HFFc6 (cell line): ENCODE measurements at regions not wholly inside any gene's neighbourhood (a gene's known extent, or its start where the extent isn't known, plus 50 kb on each side); places are given as distances from the start of the nearest gene placed in this dataset.
A peak's percentile ranks its signal among the peaks of the same experiment; 100 is the strongest.
"Not testable (repeated sequence)": the region's sequence is repeated elsewhere in the genome, so short reads cannot be mapped to it uniquely, and the experiment has no call there.

Source experiments
- DNase-seq: peaks from one replicate; pipeline ENCODE4 v3.0.0-alpha.2; 2018
- H3K27ac Mint-ChIP-seq: 2 replicates; pipeline ENCODE4 v1.8.0; 2020; ENCODE audit warnings: mild to moderate bottlenecking, mixed read lengths
- H3K27me3 Mint-ChIP-seq: 2 replicates; pipeline ENCODE4 v1.8.0; 2021; ENCODE audit warnings: mild to moderate bottlenecking, moderate library complexity, mixed read lengths; ENCODE audit not compliant: insufficient read depth
- H3K36me3 Mint-ChIP-seq: 2 replicates; pipeline ENCODE4 v1.8.0; 2021; ENCODE audit warnings: low read depth, mixed read lengths
- H3K4me1 Mint-ChIP-seq: 2 replicates; pipeline ENCODE4 v1.8.0; 2020; ENCODE audit warnings: low read depth, mixed read lengths
- H3K4me3 Mint-ChIP-seq: 2 replicates; pipeline ENCODE4 v1.8.0; 2020; ENCODE audit warnings: mild to moderate bottlenecking, moderate library complexity, mixed read lengths
- H3K9me3 Mint-ChIP-seq: 2 replicates; pipeline ENCODE4 v1.8.0; 2020; ENCODE audit warnings: mild to moderate bottlenecking, mixed read lengths
- CTCF ChIP-seq: fragments of 200-600 bp; sonication (generic); IDR thresholded peaks from 2 replicates; pipeline ENCODE4 v1.5.0; 2021; ENCODE audit warnings: antibody characterized with exemption, mild to moderate bottlenecking

GRCh38 chr11:43165393-43165792 is 146.4 kb upstream of the API5 start:
- DNase-seq, H3K4me1 Mint-ChIP-seq, H3K4me3 Mint-ChIP-seq, H3K36me3 Mint-ChIP-seq, H3K27ac Mint-ChIP-seq, H3K27me3 Mint-ChIP-seq: not testable (repeated sequence)
- H3K9me3 Mint-ChIP-seq = peaks cover 20% of the 10 kb centered on the region
- TF ChIP-seq CTCF = peak; percentile 41

GRCh38 chr11:43168241-43168640 is 143.6 kb upstream of the API5 start:
- not testable (repeated sequence) for H3K27me3 Mint-ChIP-seq, H3K4me1 Mint-ChIP-seq, H3K4me3 Mint-ChIP-seq, H3K36me3 Mint-ChIP-seq, H3K27ac Mint-ChIP-seq, DNase-seq
- H3K9me3 Mint-ChIP-seq = peaks cover 23% of the 10 kb centered on the region

GRCh38 chr11:43172477-43172876 is 139.3 kb upstream of the API5 start:
- Mint-ChIP-seq H3K4me3 (no peak overlapping the region), H3K36me3 (no peaks in the 10 kb centered on the region), H3K27ac (no peak overlapping the region), H3K4me1 (no peaks in the 10 kb centered on the region), H3K9me3 (peaks cover 21% of the 10 kb centered on the region), H3K27me3 (peaks cover 3% of the 10 kb centered on the region; the same call in 1 of the 2 replicates)
- no peak for DNase-seq
- TF ChIP-seq CTCF = no peak

- Mint-ChIP-seq H3K4me3 (no peak overlapping the region), H3K4me1 (no peaks in the 10 kb centered on the region), H3K27me3 (peaks cover 3% of the 10 kb centered on the region), H3K36me3 (no peaks in the 10 kb centered on the region), H3K27ac (no peak overlapping the region), H3K9me3 (peaks cover 31% of the 10 kb centered on the region)
- TF ChIP-seq CTCF = no peak
- no peak for DNase-seq
These were observed 133.8 kb upstream of the API5 start for GRCh38 chr11:43177975-43178374.

- not testable (repeated sequence) for H3K4me3 Mint-ChIP-seq, H3K4me1 Mint-ChIP-seq, H3K27ac Mint-ChIP-seq, H3K36me3 Mint-ChIP-seq, DNase-seq, H3K27me3 Mint-ChIP-seq
- H3K9me3 Mint-ChIP-seq = peaks cover 19% of the 10 kb centered on the region
These were observed 117.3 kb upstream of the API5 start for GRCh38 chr11:43194459-43194858.

- no peak overlapping the region for H3K4me3 Mint-ChIP-seq
- no peak overlapping the region for H3K27ac Mint-ChIP-seq
- H3K27me3 Mint-ChIP-seq = no peaks in the 10 kb centered on the region
- no peak for TF ChIP-seq CTCF
- H3K4me1 Mint-ChIP-seq = no peaks in the 10 kb centered on the region
- peaks cover 9% of the 10 kb centered on the region; the same call in 1 of the 2 replicates for H3K9me3 Mint-ChIP-seq
- H3K36me3 Mint-ChIP-seq = no peaks in the 10 kb centered on the region
- DNase-seq = no peak
These were observed 114.4 kb upstream of the API5 start for GRCh38 chr11:43197379-43197778.

GRCh38 chr11:43200031-43200430 is 111.8 kb upstream of the API5 start:
- no peak for DNase-seq
- no peaks in the 10 kb centered on the region for H3K36me3 Mint-ChIP-seq
- peaks cover 5% of the 10 kb centered on the region for H3K9me3 Mint-ChIP-seq
- H3K4me3 Mint-ChIP-seq = no peak overlapping the region
- H3K4me1 Mint-ChIP-seq = no peaks in the 10 kb centered on the region
- no peaks in the 10 kb centered on the region for H3K27me3 Mint-ChIP-seq
- TF ChIP-seq CTCF = no peak
- H3K27ac Mint-ChIP-seq = no peak overlapping the region
